Fibroblast of mammary gland (primary cell): ENCODE measurements at regions not wholly inside any gene's neighbourhood (a gene's known extent, or its start where the extent isn't known, plus 50 kb on each side); places are given as distances from the start of the nearest gene placed in this dataset.

Experiments used
- DNase-seq: peaks from one replicate; pipeline ENCODE4 v3.0.0-alpha.2; 2010; ENCODE audit warnings: low read depth
- H3K4me3 ChIP-seq: 2 replicates; pipeline ENCODE4 v1.5.1; 2011; ENCODE audit warnings: low read depth, mild to moderate bottlenecking, low read length, moderate library complexity; ENCODE audit not compliant: control insufficient read depth
- CTCF ChIP-seq: conservative IDR thresholded peaks from 2 replicates; pipeline ENCODE4 v1.5.1; 2011; ENCODE audit warnings: low read depth, low read length, inconsistent platforms; ENCODE audit not compliant: control insufficient read depth, insufficient read depth

- TF ChIP-seq CTCF: no peak
- no peak for DNase-seq
- no peak overlapping the region for H3K4me3 ChIP-seq
These were observed 120.2 kb upstream of the LIPC start for GRCh38 chr15:58311556-58311955.

GRCh38 chr15:58312031-58312430 lies 119.8 kb upstream of the LIPC start:
- no peak for DNase-seq
- H3K4me3 ChIP-seq: no peak overlapping the region
- no peak for TF ChIP-seq CTCF

DNA sequence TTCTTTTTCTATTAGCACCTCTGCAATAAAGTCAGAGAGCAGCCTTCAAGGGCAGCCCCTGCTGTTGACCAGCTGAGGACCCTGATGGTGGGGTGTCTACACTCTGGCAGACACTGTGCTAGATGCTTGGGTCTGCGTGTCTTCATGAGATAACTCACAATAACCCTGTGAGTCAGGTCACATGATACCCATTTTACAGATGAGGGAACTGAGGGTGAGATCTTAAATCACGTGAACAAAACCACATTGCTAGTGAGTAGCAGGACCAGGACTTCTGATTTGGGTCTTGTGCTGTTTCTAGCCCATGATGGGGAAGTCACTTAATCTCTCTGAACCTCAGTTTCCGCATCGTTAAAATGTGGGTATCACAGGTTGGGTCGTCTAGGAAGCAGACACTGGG lies 118.5 kb upstream of the LIPC start:
- no peak overlapping the region for H3K4me3 ChIP-seq
- DNase-seq: no peak
- TF ChIP-seq CTCF: no peak

DNA sequence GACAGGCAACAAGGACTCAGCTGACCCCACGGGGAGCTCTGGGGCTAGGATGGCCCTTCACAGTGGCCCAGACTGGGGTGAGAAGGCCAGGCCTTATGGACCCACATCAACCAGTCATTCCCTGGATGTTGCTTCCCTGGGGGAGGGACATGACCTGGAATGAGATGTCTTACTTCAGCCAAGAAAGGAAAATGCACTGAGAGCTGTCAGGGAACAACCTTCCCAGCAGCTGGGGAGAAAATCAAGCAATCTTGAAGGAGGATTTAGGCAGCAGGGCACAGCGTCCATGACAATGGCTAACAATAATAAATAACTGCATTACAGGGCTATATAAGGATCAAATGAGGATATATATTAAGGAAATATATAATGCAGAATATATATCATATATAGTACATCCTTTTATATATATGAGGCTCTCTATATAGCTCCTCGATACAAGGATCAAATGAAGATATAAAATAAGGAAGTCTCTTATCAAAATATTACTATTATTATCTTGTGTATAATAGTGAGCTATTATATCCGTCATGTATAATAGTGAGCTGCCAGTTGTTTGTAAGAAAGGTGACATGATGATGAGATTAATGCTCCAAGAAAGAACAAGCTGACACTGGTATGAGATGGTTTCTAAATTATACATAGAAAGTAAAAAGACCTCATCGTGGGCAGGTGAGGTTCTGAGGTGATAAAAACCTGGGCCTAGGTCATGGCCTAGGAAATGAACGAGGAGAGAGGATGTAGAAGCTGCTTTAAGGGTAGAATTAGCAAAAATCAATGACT lies 117.8 kb upstream of the LIPC start:
- DNase-seq: no peak
- H3K4me3 ChIP-seq: no peak overlapping the region
- TF ChIP-seq CTCF: no peak

DNA sequence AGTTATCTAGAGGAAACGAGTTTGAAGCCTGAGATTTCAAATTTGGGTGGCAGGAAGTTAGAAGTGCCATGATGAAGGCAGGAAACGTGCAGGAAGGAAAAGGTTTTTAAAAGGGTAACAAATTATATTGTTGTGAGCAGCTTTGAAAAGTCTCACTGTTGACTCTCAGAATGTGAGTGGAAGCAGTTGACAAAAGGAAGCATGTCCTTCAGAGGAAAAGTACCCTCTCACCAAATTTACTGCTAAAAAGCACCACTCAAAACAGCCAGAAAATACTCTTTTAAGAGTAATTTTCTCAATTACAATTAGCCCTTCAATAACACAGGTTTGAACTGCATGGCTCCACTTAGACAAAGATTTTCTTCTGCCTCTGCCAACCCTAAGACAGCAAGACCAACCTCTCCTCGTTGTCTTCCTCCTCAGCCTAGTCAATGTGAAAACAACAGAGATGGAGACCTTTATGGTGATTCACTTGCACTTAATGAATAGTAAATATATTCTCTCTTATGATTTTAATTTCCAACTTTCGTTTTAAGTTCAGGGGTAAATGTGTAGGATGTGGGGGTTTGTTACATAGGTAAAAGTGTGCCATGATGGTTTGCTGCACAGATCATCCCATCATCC lies 117.1 kb upstream of the LIPC start:
- DNase-seq: no peak
- no peak for TF ChIP-seq CTCF
- H3K4me3 ChIP-seq: no peak overlapping the region

- no peak for DNase-seq
- TF ChIP-seq CTCF: no peak
- H3K4me3 ChIP-seq: no peak overlapping the region
These were observed 113.3 kb upstream of the LIPC start for GRCh38 chr15:58318517-58318916.
